ENCODE measurements at regions not wholly inside any gene's neighbourhood (a gene's known extent, or its start where the extent isn't known, plus 50 kb on each side); places are given as distances from the start of the nearest gene placed in this dataset.
"Not testable (repeated sequence)": the region's sequence is repeated elsewhere in the genome, so short reads cannot be mapped to it uniquely, and the experiment has no call there.

GRCh38 chr2:145887915-145888314 is 1368.0 kb upstream of the ZEB2 start:
- no peak overlapping the region for H3K9ac ChIP-seq (ENCODE audit: extremely low read depth, insufficient read length, low read length)
- H3K4me1 Mint-ChIP-seq: 0 out of 4 replicates have a peak, but pooled peaks cover 0 to 3% of the 10 kb centered on the region in 2 experiments
- H2BK12ac ChIP-seq (ENCODE audit: insufficient read length, low read depth, low read length): no peak overlapping the region
- H4K5ac ChIP-seq (ENCODE audit: insufficient read length, low read depth, low read length): no peak overlapping the region
- H3K23ac ChIP-seq (ENCODE audit: insufficient read length, low read depth, low read length): no peak overlapping the region
- no peak overlapping the region for H2AFZ ChIP-seq (ENCODE audit: low read length)
- no peak overlapping the region for H2BK20ac ChIP-seq (ENCODE audit: low read depth, low read length, poor library complexity, severe bottlenecking)
- no peak overlapping the region for H2BK5ac ChIP-seq (ENCODE audit: insufficient read length, low read length)
- no peaks in the 10 kb centered on the region for H3K4me1 ChIP-seq (ENCODE audit: insufficient read depth, low read length)
- H3K23me2 ChIP-seq (ENCODE audit: insufficient read length, low read depth, low read length, poor library complexity, severe bottlenecking): no peaks in the 10 kb centered on the region
- H3K14ac ChIP-seq (ENCODE audit: insufficient read depth, low read length): no peak overlapping the region
- no peak overlapping the region for H3T11ph ChIP-seq (ENCODE audit: low read length)
- H3K9me3 ChIP-seq (ENCODE audit: control insufficient read depth, low read depth, low read length): no peaks in the 10 kb centered on the region
- no peak overlapping the region for H2AK5ac ChIP-seq (ENCODE audit: insufficient read length, low read length)
- H3K4me3 Mint-ChIP-seq: no peak overlapping the region
- no peaks in the 10 kb centered on the region for H3K9me3 Mint-ChIP-seq
- no peak overlapping the region for H3K56ac ChIP-seq (ENCODE audit: insufficient read length, low read depth, low read length)
- no peak overlapping the region for H3K4ac ChIP-seq (ENCODE audit: low read depth, low read length)
- no peak overlapping the region for H4K8ac ChIP-seq (replicated peaks; ENCODE audit: insufficient read length, low read depth, low read length)
- H3K27me3 Mint-ChIP-seq (ENCODE audit: low read depth): no peaks in the 10 kb centered on the region
- no peak for TF ChIP-seq CTCF (conservative IDR thresholded peaks at IDR 0.05)
- no peak overlapping the region for H3K27ac ChIP-seq (ENCODE audit: insufficient read length, low read depth, low read length)
- no peak overlapping the region for H3K18ac ChIP-seq (ENCODE audit: insufficient read length, low read depth, low read length)
- WGBS (ENCODE audit: extremely low coverage, insufficient read length, low lambda C conversion rate): no CpG with 5 or more reads among the region's 1 CpG
- H2BK120ac ChIP-seq (ENCODE audit: low read depth, low read length, poor library complexity, severe bottlenecking): no peak overlapping the region
- no peaks in the 10 kb centered on the region for H3K79me2 ChIP-seq (ENCODE audit: insufficient read depth, low read length)
- H4K91ac ChIP-seq (ENCODE audit: insufficient read length, low read depth, low read length): no peak overlapping the region
- H3K36me3 Mint-ChIP-seq (ENCODE audit: insufficient read depth in 1 of 3, low read depth in 3 of 3): no peaks in the 10 kb centered on the region
- no peak overlapping the region for H2BK15ac ChIP-seq (ENCODE audit: low read depth, low read length)
- no peak overlapping the region for H3K4me2 ChIP-seq (ENCODE audit: insufficient read depth, insufficient read length, low read length)
- no peaks in the 10 kb centered on the region for H4K20me1 ChIP-seq (ENCODE audit: control insufficient read depth, insufficient read depth, insufficient read length)
- no peaks in the 10 kb centered on the region for H3K79me1 ChIP-seq (ENCODE audit: insufficient read depth, low read depth, low read length, poor library complexity, severe bottlenecking)
- peak overlapping the region in 1 of 3 experiments; percentile 42; a peak in 1 of 7 replicates for H3K27ac Mint-ChIP-seq
- no peaks in the 10 kb centered on the region for H3K27me3 ChIP-seq (ENCODE audit: insufficient read depth, low read length)
- DNase-seq: no peak

GRCh38 chr2:145880997-145881396 is 1361.1 kb upstream of the ZEB2 start:
- no CpG with 5 or more reads among the region's 23 CpGs for WGBS (ENCODE audit: extremely low coverage, insufficient read length, low lambda C conversion rate)

More at GRCh38 chr2:145880997-145881396, 1361.1 kb upstream of the ZEB2 start:
- not testable (repeated sequence) for H3K27me3 ChIP-seq (ENCODE audit: insufficient read depth, low read length); H3K79me2 ChIP-seq (ENCODE audit: insufficient read depth, low read length); H4K91ac ChIP-seq (ENCODE audit: insufficient read length, low read depth, low read length); H3K79me1 ChIP-seq (ENCODE audit: insufficient read depth, low read depth, low read length, poor library complexity, severe bottlenecking); H3K27me3 Mint-ChIP-seq (ENCODE audit: low read depth); H3K56ac ChIP-seq (ENCODE audit: insufficient read length, low read depth, low read length); H4K20me1 ChIP-seq (ENCODE audit: control insufficient read depth, insufficient read depth, insufficient read length); H4K5ac ChIP-seq (ENCODE audit: insufficient read length, low read depth, low read length); H2BK12ac ChIP-seq (ENCODE audit: insufficient read length, low read depth, low read length); H3T11ph ChIP-seq (ENCODE audit: low read length); H3K9me3 ChIP-seq (ENCODE audit: control insufficient read depth, low read depth, low read length); H2BK120ac ChIP-seq (ENCODE audit: low read depth, low read length, poor library complexity, severe bottlenecking); DNase-seq; H3K23me2 ChIP-seq (ENCODE audit: insufficient read length, low read depth, low read length, poor library complexity, severe bottlenecking); H3K4me3 Mint-ChIP-seq; H2BK20ac ChIP-seq (ENCODE audit: low read depth, low read length, poor library complexity, severe bottlenecking); H3K9me3 Mint-ChIP-seq; H3K4ac ChIP-seq (ENCODE audit: low read depth, low read length); H2BK5ac ChIP-seq (ENCODE audit: insufficient read length, low read length); H3K4me1 ChIP-seq (ENCODE audit: insufficient read depth, low read length); H2AK5ac ChIP-seq (ENCODE audit: insufficient read length, low read length); H3K23ac ChIP-seq (ENCODE audit: insufficient read length, low read depth, low read length); H3K36me3 Mint-ChIP-seq (ENCODE audit: insufficient read depth in 1 of 3, low read depth in 3 of 3); H3K4me1 Mint-ChIP-seq; H4K8ac ChIP-seq (replicated peaks; ENCODE audit: insufficient read length, low read depth, low read length); H2AFZ ChIP-seq (ENCODE audit: low read length); H3K4me2 ChIP-seq (ENCODE audit: insufficient read depth, insufficient read length, low read length); H3K14ac ChIP-seq (ENCODE audit: insufficient read depth, low read length); H3K18ac ChIP-seq (ENCODE audit: insufficient read length, low read depth, low read length); H3K27ac ChIP-seq (ENCODE audit: insufficient read length, low read depth, low read length); H3K27ac Mint-ChIP-seq; H3K9ac ChIP-seq (ENCODE audit: extremely low read depth, insufficient read length, low read length); H2BK15ac ChIP-seq (ENCODE audit: low read depth, low read length)
